RKO (cell line): ENCODE measurements at regions not wholly inside any gene's neighbourhood (a gene's known extent, or its start where the extent isn't known, plus 50 kb on each side); places are given as distances from the start of the nearest gene placed in this dataset.
"Not testable (repeated sequence)": the region's sequence is repeated elsewhere in the genome, so short reads cannot be mapped to it uniquely, and the experiment has no call there.

ENCODE experiments used
- DNase-seq: peaks from one replicate; pipeline ENCODE4 v3.0.0-alpha.2; 2016; ENCODE audit warnings: low spot score

GRCh38 chr2:175829741-175830140 lies 172.3 kb downstream of the LNPK start:
- no peak for DNase-seq

- no peak for DNase-seq
Observed at GRCh38 chr2:175827856-175828255, 174.2 kb downstream of the LNPK start.

GRCh38 chr2:175824243-175824642 lies 177.8 kb downstream of the LNPK start:
- DNase-seq: no peak

- DNase-seq: no peak
Observed at GRCh38 chr2:175823707-175824073, 178.4 kb downstream of the LNPK start.

- peak; percentile 10 for DNase-seq
Observed at GRCh38 chr2:175823002-175823706, 178.9 kb downstream of the LNPK start.

GRCh38 chr2:175817221-175817620 lies 184.8 kb downstream of the LNPK start:
- no peak for DNase-seq

- DNase-seq: no peak
Observed at GRCh38 chr2:175815537-175815936, 186.5 kb downstream of the LNPK start.

- DNase-seq: peak; percentile 34
Observed at GRCh38 chr2:175811971-175812370, 190.1 kb downstream of the LNPK start.

GRCh38 chr2:175808858-175809257 lies 193.2 kb downstream of the LNPK start:
- no peak for DNase-seq

GRCh38 chr2:175808078-175808477 lies 194.0 kb downstream of the LNPK start:
- DNase-seq: no peak

GRCh38 chr2:175807031-175807873 lies 194.8 kb downstream of the LNPK start:
- DNase-seq: no peak

GRCh38 chr2:175806570-175806969 lies 195.5 kb downstream of the LNPK start:
- no peak for DNase-seq

GRCh38 chr2:175806125-175806490 lies 196.0 kb downstream of the LNPK start:
- DNase-seq: no peak

GRCh38 chr2:175805442-175806124 lies 196.5 kb downstream of the LNPK start:
- DNase-seq: no peak

- DNase-seq: no peak
Observed at GRCh38 chr2:175804122-175804521, 197.9 kb downstream of the LNPK start.

GRCh38 chr2:175796422-175796821 lies 205.6 kb downstream of the LNPK start:
- DNase-seq: not testable (repeated sequence)

GRCh38 chr2:175793648-175794047 lies 208.4 kb downstream of the LNPK start:
- no peak for DNase-seq

- no peak for DNase-seq
Observed at GRCh38 chr2:175792881-175793280, 209.2 kb downstream of the LNPK start.

- DNase-seq: no peak
Observed at GRCh38 chr2:175792199-175792598, 209.9 kb downstream of the LNPK start.

- DNase-seq: no peak
Observed at GRCh38 chr2:175786471-175787124, 215.5 kb downstream of the LNPK start.

GRCh38 chr2:175777337-175777736 lies 224.7 kb downstream of the LNPK start:
- not testable (repeated sequence) for DNase-seq

- peak; percentile 16 for DNase-seq
Observed at GRCh38 chr2:175769200-175769599, 232.9 kb downstream of the LNPK start.
